ENCODE measurements at regions not wholly inside any gene's neighbourhood (a gene's known extent, or its start where the extent isn't known, plus 50 kb on each side); places are given as distances from the start of the nearest gene placed in this dataset.

GRCh38 chr5:135743705-135744411, 90.6 kb upstream of the SLC25A48 start:
- Histone ChIP-seq H3K27me3 (ENCODE audit: insufficient read depth) (no peaks in the 10 kb centered on the region), H3K9me3 (no peaks in the 10 kb centered on the region), H4K20me1 (ENCODE audit: insufficient read depth) (no peaks in the 10 kb centered on the region), H3K4me3 (ENCODE audit: low read depth in 2 of 2, low read length in 1 of 2) (no peak overlapping the region), H2AFZ (ENCODE audit: low read depth) (no peak overlapping the region), H3K9ac (no peak overlapping the region), H3K79me2 (ENCODE audit: insufficient read depth) (no peaks in the 10 kb centered on the region), H3K9me2 (no peaks in the 10 kb centered on the region), H3F3A (replicated peaks; ENCODE audit: insufficient read depth) (no peaks in the 10 kb centered on the region), H3K4me1 (ENCODE audit: control insufficient read depth in 1 of 2, insufficient read depth in 2 of 2, low read depth in 1 of 2, low read length in 1 of 2) (peaks cover 0 to 4% of the 10 kb centered on the region in 2 experiments; a peak in 1 of 4 replicates), H3K27ac (ENCODE audit: low read depth in 2 of 2, low read length in 1 of 2) (no peak overlapping the region), H3K4me2 (no peak overlapping the region), H3K36me3 (replicated peaks in 1 of 2; ENCODE audit: control insufficient read depth in 1 of 2, insufficient read depth in 2 of 2, low read length in 1 of 2) (no peaks in the 10 kb centered on the region)
- ChIA-PET POLR2A (no interaction called here), CTCF (interaction anchor here (0.8 kb wide), 1 partner anchor 8 kb away, joined by 3 read pairs; no protein-coding TSS in a partner anchor)
- TF ChIP-seq ZBTB33 (IDR thresholded peaks at IDR 0.05; ENCODE audit: borderline replicate concordance, low read depth), result no peak
- TF ChIP-seq GATA2 (CRISPR knock-in tag; IDR thresholded peaks at IDR 0.05), result peak; percentile 74
- no peak for TF ChIP-seq FOXJ3 (CRISPR knock-in tag; IDR thresholded peaks at IDR 0.05)
- TF ChIP-seq EP300 (IDR thresholded peaks at IDR 0.05; ENCODE audit: borderline replicate concordance in 1 of 2, low read depth in 1 of 2, low read length in 1 of 2), result 0 out of 4 replicates have a peak, but pooled peaks of 1 of the 2 experiments have one; percentile 24
- no peak for TF ChIP-seq CHD2 (IDR thresholded peaks at IDR 0.05; ENCODE audit: low read length, partially characterized antibody)
- no peak for TF ChIP-seq MEF2A (IDR thresholded peaks at IDR 0.05; ENCODE audit: borderline replicate concordance, low read depth)
- no peak for TF ChIP-seq FOXM1 (IDR thresholded peaks at IDR 0.05; ENCODE audit: low read depth)
- TF ChIP-seq PBX3 (IDR thresholded peaks at IDR 0.05), result 0 out of 2 replicates have a peak, but pooled peaks have one; percentile 6
- TF ChIP-seq TAF1 (IDR thresholded peaks at IDR 0.05; ENCODE audit: borderline replicate concordance, low read depth, low read length), result no peak
- TF ChIP-seq TCF12 (IDR thresholded peaks at IDR 0.05), result peak; percentile 33; the same call in 1 of the 2 replicates
- TF ChIP-seq RFX5 (IDR thresholded peaks at IDR 0.05; ENCODE audit: low read length), result no peak
- no peak for TF ChIP-seq EZH2phosphoT487 (IDR thresholded peaks at IDR 0.05; ENCODE audit: borderline replicate concordance, low read depth)
- peak; percentile 63 for DNase-seq
- WGBS (ENCODE audit: low lambda C conversion rate), result 0% methylated on average over 2 of the region's 2 CpGs

GRCh38 chr5:135743181-135743580, 91.3 kb upstream of the SLC25A48 start:
- H3K9ac ChIP-seq, result no peak overlapping the region

More at GRCh38 chr5:135743181-135743580, 91.3 kb upstream of the SLC25A48 start:
- Histone ChIP-seq H3F3A (replicated peaks; ENCODE audit: insufficient read depth) (no peaks in the 10 kb centered on the region), H3K4me3 (ENCODE audit: low read depth in 2 of 2, low read length in 1 of 2) (no peak overlapping the region), H3K4me2 (no peak overlapping the region), H4K20me1 (ENCODE audit: insufficient read depth) (no peaks in the 10 kb centered on the region), H3K36me3 (replicated peaks in 1 of 2; ENCODE audit: control insufficient read depth in 1 of 2, insufficient read depth in 2 of 2, low read length in 1 of 2) (no peaks in the 10 kb centered on the region), H2AFZ (ENCODE audit: low read depth) (no peak overlapping the region), H3K9me3 (no peaks in the 10 kb centered on the region), H3K4me1 (ENCODE audit: control insufficient read depth in 1 of 2, insufficient read depth in 2 of 2, low read depth in 1 of 2, low read length in 1 of 2) (peaks cover 0 to 4% of the 10 kb centered on the region in 2 experiments; a peak in 1 of 4 replicates), H3K79me2 (ENCODE audit: insufficient read depth) (no peaks in the 10 kb centered on the region), H3K9me2 (no peaks in the 10 kb centered on the region), H3K27me3 (ENCODE audit: insufficient read depth) (no peaks in the 10 kb centered on the region), H3K27ac (ENCODE audit: low read depth in 2 of 2, low read length in 1 of 2) (no peak overlapping the region)
- DNase-seq, result peak; percentile 22
- CTCF ChIA-PET, result interaction anchor here (0.8 kb wide), 1 partner anchor 8 kb away, joined by 3 read pairs; no protein-coding TSS in a partner anchor
- POLR2A ChIA-PET, result no interaction called here
- no peak for TF ChIP-seq FOXM1 (IDR thresholded peaks at IDR 0.05; ENCODE audit: low read depth)
- no peak for TF ChIP-seq ELF1 (IDR thresholded peaks at IDR 0.05)
- TF ChIP-seq EP300 (IDR thresholded peaks at IDR 0.05; ENCODE audit: borderline replicate concordance in 1 of 2, low read depth in 1 of 2, low read length in 1 of 2), result no peak
- TF ChIP-seq GATA2 (CRISPR knock-in tag; IDR thresholded peaks at IDR 0.05), result no peak
- no peak for TF ChIP-seq USF2 (IDR thresholded peaks at IDR 0.05; ENCODE audit: borderline replicate concordance, low read depth, low read length)
- TF ChIP-seq IRF3 (IDR thresholded peaks at IDR 0.05; ENCODE audit: low read depth, low read length), result no peak
- TF ChIP-seq NFIC (IDR thresholded peaks at IDR 0.05; ENCODE audit: borderline replicate concordance), result no peak
- WGBS (ENCODE audit: low lambda C conversion rate), result 41% methylated on average over 6 of the region's 6 CpGs
